ENCODE measurements at regions not wholly inside any gene's neighbourhood (a gene's known extent, or its start where the extent isn't known, plus 50 kb on each side); places are given as distances from the start of the nearest gene placed in this dataset.

DNA sequence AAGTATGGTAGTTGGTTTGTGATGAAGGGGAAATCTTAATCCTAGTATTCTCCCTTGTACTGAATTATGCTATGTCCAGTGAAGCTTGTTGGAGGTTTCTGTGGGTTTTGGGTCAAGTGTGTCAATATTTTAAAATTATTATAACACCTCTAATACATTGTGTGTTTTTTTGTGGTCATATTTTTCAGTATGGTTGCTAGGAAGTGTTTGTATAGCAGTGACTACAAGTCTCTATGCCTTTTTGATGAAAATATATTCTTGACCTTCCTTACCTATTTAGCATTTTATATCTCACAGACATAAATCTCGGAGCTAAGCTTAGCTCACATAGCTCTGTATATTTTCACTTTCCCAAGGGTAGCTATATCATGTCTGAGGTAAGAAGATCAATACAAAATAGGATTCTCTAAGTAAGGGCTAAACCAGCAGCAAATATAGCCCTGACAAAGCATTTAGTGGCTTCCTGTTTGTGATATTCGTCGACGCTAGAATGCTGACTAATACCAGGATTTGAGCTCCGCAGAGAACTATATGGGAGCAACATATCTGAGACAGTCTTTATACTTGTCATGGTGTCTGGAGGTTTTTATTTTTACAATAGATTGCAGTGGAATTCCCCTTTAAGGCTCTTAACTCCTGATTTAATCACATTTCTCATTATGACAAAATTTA is 82.3 kb downstream of the MACIR start:
- H3K4me3 ChIP-seq, result no peak overlapping the region
- WGBS, result 83% methylated on average over 5 of the region's 5 CpGs
- H3K36me3 ChIP-seq, result no peaks in the 10 kb centered on the region
- no peaks in the 10 kb centered on the region for H3K4me1 ChIP-seq (replicated peaks)
- H3K27ac ChIP-seq, result no peak overlapping the region
- no peaks in the 10 kb centered on the region for H3K9me3 ChIP-seq
- no peaks in the 10 kb centered on the region for H3K27me3 ChIP-seq (replicated peaks; ENCODE audit: insufficient read depth)
- intact Hi-C loops (cut with DNase I), result no loop called here
- DNase-seq (ENCODE audit: low spot score), result no peak
- TF ChIP-seq, protein P1, sequence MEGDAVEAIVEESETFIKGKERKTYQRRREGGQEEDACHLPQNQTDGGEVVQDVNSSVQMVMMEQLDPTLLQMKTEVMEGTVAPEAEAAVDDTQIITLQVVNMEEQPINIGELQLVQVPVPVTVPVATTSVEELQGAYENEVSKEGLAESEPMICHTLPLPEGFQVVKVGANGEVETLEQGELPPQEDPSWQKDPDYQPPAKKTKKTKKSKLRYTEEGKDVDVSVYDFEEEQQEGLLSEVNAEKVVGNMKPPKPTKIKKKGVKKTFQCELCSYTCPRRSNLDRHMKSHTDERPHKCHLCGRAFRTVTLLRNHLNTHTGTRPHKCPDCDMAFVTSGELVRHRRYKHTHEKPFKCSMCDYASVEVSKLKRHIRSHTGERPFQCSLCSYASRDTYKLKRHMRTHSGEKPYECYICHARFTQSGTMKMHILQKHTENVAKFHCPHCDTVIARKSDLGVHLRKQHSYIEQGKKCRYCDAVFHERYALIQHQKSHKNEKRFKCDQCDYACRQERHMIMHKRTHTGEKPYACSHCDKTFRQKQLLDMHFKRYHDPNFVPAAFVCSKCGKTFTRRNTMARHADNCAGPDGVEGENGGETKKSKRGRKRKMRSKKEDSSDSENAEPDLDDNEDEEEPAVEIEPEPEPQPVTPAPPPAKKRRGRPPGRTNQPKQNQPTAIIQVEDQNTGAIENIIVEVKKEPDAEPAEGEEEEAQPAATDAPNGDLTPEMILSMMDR (IDR thresholded peaks at IDR 0.05), result no peak
- no peak for TF ChIP-seq POLR2AphosphoS5 (IDR thresholded peaks at IDR 0.05)
- TF ChIP-seq POLR2A (IDR thresholded peaks at IDR 0.05), result no peak

DNA sequence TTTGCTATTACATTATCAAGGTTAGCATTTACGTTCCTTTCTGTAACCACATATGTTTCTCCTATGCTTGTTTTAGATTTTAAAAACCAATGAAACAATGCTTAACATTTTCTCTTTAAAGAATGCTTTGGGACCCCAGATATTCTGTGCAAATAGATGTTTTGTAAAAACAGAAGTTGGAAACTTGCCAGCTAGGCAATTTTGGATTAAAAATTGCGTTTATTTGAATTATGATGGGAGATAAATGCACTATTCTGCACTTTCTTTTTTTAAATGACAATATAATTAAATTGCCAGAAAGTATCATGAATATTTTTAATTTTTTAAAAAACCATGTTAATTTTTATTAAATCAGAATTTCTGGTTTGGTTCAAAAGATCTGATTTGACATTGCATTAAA is 81.6 kb downstream of the MACIR start:
- Histone ChIP-seq H3K27ac (no peak overlapping the region), H3K36me3 (no peaks in the 10 kb centered on the region), H3K4me3 (no peak overlapping the region), H3K9me3 (no peaks in the 10 kb centered on the region), H3K4me1 (replicated peaks) (no peaks in the 10 kb centered on the region), H3K27me3 (replicated peaks; ENCODE audit: insufficient read depth) (no peaks in the 10 kb centered on the region)
- DNase-seq (ENCODE audit: low spot score), result no peak
- intact Hi-C loops (cut with DNase I), result no loop called here
- WGBS, result 88% methylated on average over 2 of the region's 2 CpGs
- TF ChIP-seq, protein P1 (IDR thresholded peaks at IDR 0.05), result no peak
- TF ChIP-seq POLR2A (IDR thresholded peaks at IDR 0.05) (no peak), POLR2AphosphoS5 (IDR thresholded peaks at IDR 0.05) (no peak)

DNA sequence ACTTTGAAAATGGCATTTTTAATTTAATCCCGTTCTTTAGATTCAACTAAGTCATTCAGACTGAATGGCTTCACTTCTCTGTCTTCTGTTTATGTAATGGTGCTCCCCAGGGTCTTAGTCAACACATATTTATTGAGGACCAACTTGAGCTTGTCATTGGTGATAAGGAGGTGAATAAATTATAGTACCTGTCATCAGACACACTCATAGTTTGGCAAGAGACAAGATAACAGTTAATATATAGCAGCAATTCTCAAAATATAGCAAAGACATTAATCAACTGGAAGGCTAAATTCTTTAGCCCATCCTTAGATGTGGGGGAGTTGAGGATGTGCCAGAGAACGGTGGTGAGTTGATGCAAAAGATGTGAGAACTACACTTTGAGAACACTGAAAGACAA is 78.4 kb downstream of the MACIR start:
- 74% methylated on average over 2 of the region's 2 CpGs for WGBS

DNA sequence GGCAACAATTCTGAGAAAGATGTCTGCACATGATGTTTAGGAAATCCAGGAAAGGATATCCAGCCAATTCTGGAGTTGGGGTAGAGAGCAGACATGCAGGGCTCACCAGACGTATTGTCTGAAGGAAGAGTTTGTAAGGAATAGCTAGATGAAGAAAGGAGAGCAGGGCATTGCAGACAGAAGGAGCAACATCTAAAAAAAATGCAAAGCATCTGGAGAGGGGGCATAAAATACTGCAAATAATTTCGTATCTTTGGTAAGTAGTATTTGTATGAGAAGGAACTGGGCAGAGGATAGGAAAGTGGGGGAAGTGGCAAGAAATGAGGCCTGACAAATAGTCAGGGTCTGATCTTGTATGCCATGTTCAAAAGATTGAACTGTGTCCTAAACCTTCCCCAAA is 74.8 kb downstream of the MACIR start:
- no peaks in the 10 kb centered on the region for H3K9me3 ChIP-seq
- H3K4me3 ChIP-seq, result no peak overlapping the region
- no peak overlapping the region for H3K27ac ChIP-seq
- DNase-seq (ENCODE audit: low spot score), result no peak
- H3K36me3 ChIP-seq, result no peaks in the 10 kb centered on the region
- WGBS, result 56% methylated on average over 2 of the region's 2 CpGs
- no peaks in the 10 kb centered on the region for H3K4me1 ChIP-seq (replicated peaks)
- intact Hi-C loops (cut with DNase I), result no loop called here
- TF ChIP-seq POLR2A (IDR thresholded peaks at IDR 0.05), result no peak
- TF ChIP-seq, protein P1 (IDR thresholded peaks at IDR 0.05), result no peak
- no peak for TF ChIP-seq POLR2AphosphoS5 (IDR thresholded peaks at IDR 0.05)
- no peaks in the 10 kb centered on the region for H3K27me3 ChIP-seq (replicated peaks; ENCODE audit: insufficient read depth)

More for the DNA sequence above, 78.4 kb downstream of the MACIR start:
- no peak for DNase-seq (ENCODE audit: low spot score)
- Histone ChIP-seq H3K36me3 (no peaks in the 10 kb centered on the region), H3K27me3 (replicated peaks; ENCODE audit: insufficient read depth) (no peaks in the 10 kb centered on the region), H3K4me3 (no peak overlapping the region), H3K9me3 (no peaks in the 10 kb centered on the region), H3K4me1 (replicated peaks) (no peaks in the 10 kb centered on the region), H3K27ac (no peak overlapping the region)
- intact Hi-C loops (cut with DNase I), result no loop called here
- TF ChIP-seq POLR2AphosphoS5 (IDR thresholded peaks at IDR 0.05) (no peak), POLR2A (IDR thresholded peaks at IDR 0.05) (no peak)
- TF ChIP-seq, protein P1 (IDR thresholded peaks at IDR 0.05), result no peak

DNA sequence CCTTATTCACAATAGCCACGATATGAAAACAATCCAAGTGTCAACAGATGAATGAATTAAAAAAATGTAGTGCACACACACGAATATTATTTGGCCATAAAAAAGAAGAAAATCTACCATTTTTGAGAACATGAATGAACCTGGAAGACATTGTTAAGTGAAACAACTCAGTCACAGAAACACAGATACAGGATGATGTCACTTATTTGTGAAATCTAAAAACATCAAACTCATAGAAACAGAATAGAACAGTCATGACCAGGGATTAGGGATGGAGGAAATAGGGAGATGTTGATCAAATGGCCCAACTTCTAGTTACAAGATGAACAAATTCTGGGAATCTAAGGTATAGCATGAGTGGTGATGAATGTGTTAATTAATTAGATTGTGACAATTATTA is 72.3 kb downstream of the MACIR start:
- intact Hi-C loops (cut with DNase I), result no loop called here
- Histone ChIP-seq H3K27ac (no peak overlapping the region), H3K36me3 (no peaks in the 10 kb centered on the region), H3K4me3 (no peak overlapping the region), H3K4me1 (replicated peaks) (no peaks in the 10 kb centered on the region), H3K27me3 (replicated peaks; ENCODE audit: insufficient read depth) (no peaks in the 10 kb centered on the region), H3K9me3 (no peaks in the 10 kb centered on the region)
- DNase-seq (ENCODE audit: low spot score), result no peak
- TF ChIP-seq POLR2A (IDR thresholded peaks at IDR 0.05) (no peak), POLR2AphosphoS5 (IDR thresholded peaks at IDR 0.05) (no peak)
- TF ChIP-seq, protein P1 (IDR thresholded peaks at IDR 0.05), result no peak
- 82% methylated on average over 2 of the region's 2 CpGs for WGBS

Measured in prostate gland (tissue), 2 donors.